ENCODE measurements at regions not wholly inside any gene's neighbourhood (a gene's known extent, or its start where the extent isn't known, plus 50 kb on each side); places are given as distances from the start of the nearest gene placed in this dataset.

DNA sequence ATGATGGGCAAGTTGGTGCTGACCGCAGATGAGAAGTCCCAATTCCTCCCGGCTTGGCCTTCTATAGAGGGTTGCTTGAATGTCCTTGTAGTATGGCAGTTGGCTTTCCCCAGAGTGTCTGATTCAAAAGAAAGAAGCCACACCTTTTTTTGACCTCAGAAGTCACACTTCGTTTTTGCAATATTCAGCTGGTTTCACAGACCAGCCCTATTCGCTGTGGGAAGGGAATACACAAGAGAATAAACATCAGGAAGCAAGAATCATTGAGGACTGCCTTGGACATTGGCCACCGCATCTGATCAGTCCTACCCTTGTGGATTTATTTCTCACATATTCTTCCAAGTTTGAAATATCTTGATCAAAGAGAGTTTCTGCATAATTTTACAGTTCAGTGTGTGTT is 228.6 kb upstream of the SUCLG2 start:
- no peaks in the 10 kb centered on the region for H3K36me3 ChIP-seq
- H3K4me1 ChIP-seq = no peaks in the 10 kb centered on the region
- no peak for DNase-seq (ENCODE audit: low spot score in 2 of 2)
- no peak overlapping the region for H3K27ac ChIP-seq
- WGBS, 2 donors = 78 to 80% methylated on average over 5 of the region's 5 CpGs
- H3K9me3 ChIP-seq = no peaks in the 10 kb centered on the region
- H3K4me3 ChIP-seq = no peak overlapping the region
- H3K27me3 ChIP-seq = no peaks in the 10 kb centered on the region
- no peak for TF ChIP-seq EP300 (IDR thresholded peaks at IDR 0.05)
- TF ChIP-seq POLR2A (IDR thresholded peaks at IDR 0.05) = no peak
- TF ChIP-seq, protein P1, sequence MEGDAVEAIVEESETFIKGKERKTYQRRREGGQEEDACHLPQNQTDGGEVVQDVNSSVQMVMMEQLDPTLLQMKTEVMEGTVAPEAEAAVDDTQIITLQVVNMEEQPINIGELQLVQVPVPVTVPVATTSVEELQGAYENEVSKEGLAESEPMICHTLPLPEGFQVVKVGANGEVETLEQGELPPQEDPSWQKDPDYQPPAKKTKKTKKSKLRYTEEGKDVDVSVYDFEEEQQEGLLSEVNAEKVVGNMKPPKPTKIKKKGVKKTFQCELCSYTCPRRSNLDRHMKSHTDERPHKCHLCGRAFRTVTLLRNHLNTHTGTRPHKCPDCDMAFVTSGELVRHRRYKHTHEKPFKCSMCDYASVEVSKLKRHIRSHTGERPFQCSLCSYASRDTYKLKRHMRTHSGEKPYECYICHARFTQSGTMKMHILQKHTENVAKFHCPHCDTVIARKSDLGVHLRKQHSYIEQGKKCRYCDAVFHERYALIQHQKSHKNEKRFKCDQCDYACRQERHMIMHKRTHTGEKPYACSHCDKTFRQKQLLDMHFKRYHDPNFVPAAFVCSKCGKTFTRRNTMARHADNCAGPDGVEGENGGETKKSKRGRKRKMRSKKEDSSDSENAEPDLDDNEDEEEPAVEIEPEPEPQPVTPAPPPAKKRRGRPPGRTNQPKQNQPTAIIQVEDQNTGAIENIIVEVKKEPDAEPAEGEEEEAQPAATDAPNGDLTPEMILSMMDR (IDR thresholded peaks at IDR 0.05) = no peak

DNA sequence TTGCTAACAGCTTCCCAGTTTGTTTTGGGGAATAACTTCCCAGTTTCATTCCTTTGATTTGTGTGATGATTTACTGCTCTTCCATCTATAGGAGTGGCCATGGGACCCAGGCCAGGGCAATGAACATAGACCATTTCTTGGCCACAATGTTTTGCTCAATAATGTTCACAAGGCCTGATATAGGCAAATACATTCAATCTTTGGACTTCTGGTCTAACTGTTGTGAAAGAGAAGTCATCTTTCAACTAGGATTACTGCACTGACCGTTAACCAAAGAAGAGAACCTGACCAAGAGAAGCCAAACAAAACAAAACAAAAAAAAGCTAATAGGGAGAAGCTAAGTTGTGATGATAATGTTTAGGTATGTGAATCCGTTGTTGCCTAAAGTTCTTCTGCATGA is 221.8 kb upstream of the SUCLG2 start:
- Histone ChIP-seq H3K27me3 (no peaks in the 10 kb centered on the region), H3K27ac (no peak overlapping the region), H3K4me3 (no peak overlapping the region), H3K4me1 (peaks cover 0 to 12% (median 0%) of the 10 kb centered on the region in 4 donors), H3K36me3 (no peaks in the 10 kb centered on the region), H3K9me3 (no peaks in the 10 kb centered on the region)
- WGBS, 2 donors = 51 to 71% methylated on average over 2 of the region's 2 CpGs
- no peak for DNase-seq (ENCODE audit: low spot score in 2 of 2)
- no peak for TF ChIP-seq POLR2A (IDR thresholded peaks at IDR 0.05)
- TF ChIP-seq, protein P1 (IDR thresholded peaks at IDR 0.05) = no peak
- TF ChIP-seq EP300 (IDR thresholded peaks at IDR 0.05) = no peak

DNA sequence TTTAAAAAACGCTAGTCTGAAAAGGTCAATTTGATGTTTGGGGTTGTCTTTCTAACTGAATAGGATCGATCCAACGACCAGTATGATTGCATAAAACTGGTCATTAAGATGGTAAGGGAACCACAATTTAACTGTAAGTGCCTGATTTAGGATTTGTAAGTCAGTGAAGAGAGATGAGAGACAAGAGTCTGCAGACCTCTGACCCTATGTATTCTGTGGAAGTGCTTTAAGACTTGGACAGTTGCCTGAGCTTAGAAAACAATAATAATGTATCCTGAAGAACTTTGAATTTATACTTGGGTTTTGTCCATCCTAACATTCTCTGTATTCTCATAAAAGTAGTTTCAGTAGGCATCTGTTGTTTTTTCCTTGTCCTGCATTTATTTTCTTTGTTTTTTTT is 221.4 kb upstream of the SUCLG2 start:
- H3K4me3 ChIP-seq = no peak overlapping the region
- H3K27me3 ChIP-seq = no peaks in the 10 kb centered on the region
- TF ChIP-seq EP300 (IDR thresholded peaks at IDR 0.05) = no peak
- TF ChIP-seq, protein P1 (IDR thresholded peaks at IDR 0.05) = no peak
- no peak for TF ChIP-seq POLR2A (IDR thresholded peaks at IDR 0.05)
- DNase-seq (ENCODE audit: low spot score in 2 of 2) = no peak
- 36 to 52% methylated on average over 3 of the region's 3 CpGs for WGBS, 2 donors
- H3K27ac ChIP-seq = no peak overlapping the region
- peaks cover 0 to 12% (median 0%) of the 10 kb centered on the region in 4 donors for H3K4me1 ChIP-seq
- no peaks in the 10 kb centered on the region for H3K36me3 ChIP-seq
- H3K9me3 ChIP-seq = no peaks in the 10 kb centered on the region

DNA sequence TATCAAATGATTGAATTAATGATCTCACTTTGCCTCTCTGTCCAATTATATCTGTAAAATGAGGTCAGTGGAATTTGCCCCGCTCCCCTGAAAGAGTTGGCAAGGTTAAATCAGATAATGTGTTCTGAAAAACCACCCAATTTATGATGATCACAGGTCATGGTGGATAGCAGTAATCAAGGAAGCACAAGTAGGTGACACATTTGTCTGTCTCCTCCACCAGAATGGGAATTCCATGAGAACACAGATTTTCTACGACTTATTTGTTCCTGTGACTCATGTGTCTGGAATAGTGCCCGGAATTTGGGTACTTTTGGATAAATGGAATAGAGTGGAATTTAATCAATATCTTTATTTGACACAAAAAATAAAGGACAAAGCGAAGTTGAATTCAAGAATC is 220.9 kb upstream of the SUCLG2 start:
- Histone ChIP-seq H3K4me1 (peaks cover 0 to 12% (median 0%) of the 10 kb centered on the region in 4 donors), H3K4me3 (no peak overlapping the region), H3K36me3 (no peaks in the 10 kb centered on the region), H3K9me3 (no peaks in the 10 kb centered on the region), H3K27me3 (no peaks in the 10 kb centered on the region), H3K27ac (no peak overlapping the region)
- no peak for DNase-seq (ENCODE audit: low spot score in 2 of 2)
- no peak for TF ChIP-seq EP300 (IDR thresholded peaks at IDR 0.05)
- TF ChIP-seq, protein P1 (IDR thresholded peaks at IDR 0.05) = no peak
- TF ChIP-seq POLR2A (IDR thresholded peaks at IDR 0.05) = no peak
- 62 to 63% methylated on average over 4 of the region's 4 CpGs for whole genome bisulfite sequencing, 2 donors

DNA sequence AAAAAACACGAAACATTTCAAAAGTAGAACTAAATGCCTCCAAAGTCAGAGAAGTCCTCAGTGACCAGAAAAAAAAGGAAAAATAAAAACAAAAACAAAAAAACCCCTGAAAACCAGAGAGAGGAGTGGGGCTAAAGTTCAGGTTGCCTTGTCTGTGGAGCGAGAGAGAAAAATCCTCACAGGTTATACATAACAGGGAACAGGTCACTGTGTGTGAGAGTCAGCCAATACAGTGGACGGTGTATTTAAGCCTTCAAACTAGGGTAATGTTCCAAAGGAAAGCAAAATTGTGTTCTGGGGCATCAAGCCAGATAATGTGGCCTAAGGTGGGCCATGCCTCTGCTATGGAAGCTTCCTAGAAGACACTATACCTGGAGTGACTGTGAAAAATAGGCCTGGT is 216.1 kb upstream of the SUCLG2 start:
- H3K4me1 ChIP-seq = peaks cover 0 to 6% (median 0%) of the 10 kb centered on the region in 4 donors
- peaks cover 0 to 4% (median 0%) of the 10 kb centered on the region in 3 donors for H3K36me3 ChIP-seq
- 89 to 92% methylated on average over 3 of the region's 3 CpGs for WGBS, 2 donors
- no peaks in the 10 kb centered on the region for H3K9me3 ChIP-seq
- TF ChIP-seq, protein P1 (IDR thresholded peaks at IDR 0.05) = no peak
- TF ChIP-seq POLR2A (IDR thresholded peaks at IDR 0.05) = no peak
- no peak for TF ChIP-seq EP300 (IDR thresholded peaks at IDR 0.05)
- no peak overlapping the region for H3K4me3 ChIP-seq
- H3K27ac ChIP-seq = no peak overlapping the region
- H3K27me3 ChIP-seq = no peaks in the 10 kb centered on the region
- no peak for DNase-seq (ENCODE audit: low spot score in 2 of 2)

Data from tibial nerve (tissue), 4 donors.